ENCODE measurements at regions not wholly inside any gene's neighbourhood (a gene's known extent, or its start where the extent isn't known, plus 50 kb on each side); places are given as distances from the start of the nearest gene placed in this dataset.

- no peaks in the 10 kb centered on the region for H3K36me3 Mint-ChIP-seq (ENCODE audit: insufficient read depth)
- ATAC-seq (replicated peaks; ENCODE audit: extremely low read depth, poor library complexity, severe bottlenecking) (no peak), DNase-seq (ENCODE audit: low spot score in 2 of 2) (no peak)
- H3K9me3 Mint-ChIP-seq = peaks cover 4% of the 10 kb centered on the region
- H3K4me1 Mint-ChIP-seq = no peaks in the 10 kb centered on the region
- H3K27me3 Mint-ChIP-seq = peaks cover 16% of the 10 kb centered on the region
- H3K4me3 Mint-ChIP-seq = no peak overlapping the region
- no peak overlapping the region for H3K27ac Mint-ChIP-seq (ENCODE audit: low read depth)
These were observed 154.7 kb downstream of the ERMARD start for GRCh38 chr6:169906004-169906687.

- DNase-seq (ENCODE audit: low spot score in 2 of 2) (no peak), ATAC-seq (replicated peaks; ENCODE audit: extremely low read depth, poor library complexity, severe bottlenecking) (no peak)
- Mint-ChIP-seq H3K27me3 (peaks cover 16% of the 10 kb centered on the region), H3K4me3 (no peak overlapping the region), H3K4me1 (no peaks in the 10 kb centered on the region), H3K27ac (ENCODE audit: low read depth) (no peak overlapping the region), H3K36me3 (ENCODE audit: insufficient read depth) (no peaks in the 10 kb centered on the region), H3K9me3 (peaks cover 7% of the 10 kb centered on the region)
These were observed 153.8 kb downstream of the ERMARD start for GRCh38 chr6:169905041-169905807.

- ATAC-seq (replicated peaks; ENCODE audit: extremely low read depth, poor library complexity, severe bottlenecking) (no peak), DNase-seq (ENCODE audit: low spot score in 2 of 2) (no peak)
- Mint-ChIP-seq H3K36me3 (ENCODE audit: insufficient read depth) (no peaks in the 10 kb centered on the region), H3K4me1 (no peaks in the 10 kb centered on the region), H3K27ac (ENCODE audit: low read depth) (no peak overlapping the region), H3K27me3 (peaks cover 16% of the 10 kb centered on the region), H3K9me3 (peaks cover 11% of the 10 kb centered on the region), H3K4me3 (no peak overlapping the region)
These were observed 152.9 kb downstream of the ERMARD start for GRCh38 chr6:169904051-169904922.

GRCh38 chr6:169903122-169903521, 151.7 kb downstream of the ERMARD start:
- no peaks in the 10 kb centered on the region for H3K4me1 Mint-ChIP-seq
- no peak for ATAC-seq (replicated peaks; ENCODE audit: extremely low read depth, poor library complexity, severe bottlenecking)

GRCh38 chr6:169902604-169903003, 151.2 kb downstream of the ERMARD start:
- DNase-seq (ENCODE audit: low spot score in 2 of 2) = no peak
- ATAC-seq (replicated peaks; ENCODE audit: extremely low read depth, poor library complexity, severe bottlenecking) = no peak
- Mint-ChIP-seq H3K27ac (ENCODE audit: low read depth) (no peak overlapping the region), H3K27me3 (peaks cover 11% of the 10 kb centered on the region), H3K9me3 (peaks cover 11% of the 10 kb centered on the region), H3K4me1 (no peaks in the 10 kb centered on the region), H3K4me3 (no peak overlapping the region), H3K36me3 (ENCODE audit: insufficient read depth) (no peaks in the 10 kb centered on the region)

More at GRCh38 chr6:169903122-169903521, 151.7 kb downstream of the ERMARD start:
- no peak overlapping the region for H3K27ac Mint-ChIP-seq (ENCODE audit: low read depth)
- no peaks in the 10 kb centered on the region for H3K36me3 Mint-ChIP-seq (ENCODE audit: insufficient read depth)
- no peak overlapping the region for H3K4me3 Mint-ChIP-seq
- peaks cover 16% of the 10 kb centered on the region for H3K27me3 Mint-ChIP-seq
- no peak for DNase-seq (ENCODE audit: low spot score in 2 of 2)
- peaks cover 11% of the 10 kb centered on the region for H3K9me3 Mint-ChIP-seq

DNA sequence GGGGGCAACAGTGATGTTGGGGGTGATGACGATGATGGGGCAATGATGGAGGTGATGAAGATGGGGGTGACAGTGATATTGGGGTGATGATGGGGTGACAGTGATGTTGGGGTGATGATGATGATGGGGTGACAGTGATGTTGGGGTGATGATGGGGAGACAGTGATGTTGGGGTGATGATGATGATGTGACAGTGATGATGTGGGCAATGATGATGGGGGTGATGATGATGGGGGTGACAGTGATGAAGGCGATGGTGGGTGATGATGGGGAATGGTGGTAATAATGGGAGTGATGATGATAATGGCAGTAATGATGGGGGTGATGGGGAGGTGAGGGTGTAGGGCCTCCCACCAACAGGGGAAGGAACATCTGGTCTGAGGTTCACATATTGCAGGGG, 150.6 kb downstream of the ERMARD start:
- no peak overlapping the region for H3K27ac Mint-ChIP-seq (ENCODE audit: low read depth)

GRCh38 chr6:169899481-169900145, 148.2 kb downstream of the ERMARD start:
- ATAC-seq (replicated peaks; ENCODE audit: extremely low read depth, poor library complexity, severe bottlenecking) (no peak), DNase-seq (ENCODE audit: low spot score in 2 of 2) (no peak)
- Mint-ChIP-seq H3K9me3 (peaks cover 11% of the 10 kb centered on the region), H3K4me3 (no peak overlapping the region), H3K27me3 (no peaks in the 10 kb centered on the region), H3K27ac (ENCODE audit: low read depth) (no peak overlapping the region), H3K36me3 (ENCODE audit: insufficient read depth) (no peaks in the 10 kb centered on the region), H3K4me1 (no peaks in the 10 kb centered on the region)

More for the DNA sequence above, 150.6 kb downstream of the ERMARD start:
- Mint-ChIP-seq H3K27me3 (peaks cover 7% of the 10 kb centered on the region), H3K9me3 (peaks cover 11% of the 10 kb centered on the region), H3K4me3 (no peak overlapping the region), H3K36me3 (ENCODE audit: insufficient read depth) (no peaks in the 10 kb centered on the region), H3K4me1 (no peaks in the 10 kb centered on the region)
- DNase-seq (ENCODE audit: low spot score in 2 of 2) (no peak), ATAC-seq (replicated peaks; ENCODE audit: extremely low read depth, poor library complexity, severe bottlenecking) (no peak)

DNA sequence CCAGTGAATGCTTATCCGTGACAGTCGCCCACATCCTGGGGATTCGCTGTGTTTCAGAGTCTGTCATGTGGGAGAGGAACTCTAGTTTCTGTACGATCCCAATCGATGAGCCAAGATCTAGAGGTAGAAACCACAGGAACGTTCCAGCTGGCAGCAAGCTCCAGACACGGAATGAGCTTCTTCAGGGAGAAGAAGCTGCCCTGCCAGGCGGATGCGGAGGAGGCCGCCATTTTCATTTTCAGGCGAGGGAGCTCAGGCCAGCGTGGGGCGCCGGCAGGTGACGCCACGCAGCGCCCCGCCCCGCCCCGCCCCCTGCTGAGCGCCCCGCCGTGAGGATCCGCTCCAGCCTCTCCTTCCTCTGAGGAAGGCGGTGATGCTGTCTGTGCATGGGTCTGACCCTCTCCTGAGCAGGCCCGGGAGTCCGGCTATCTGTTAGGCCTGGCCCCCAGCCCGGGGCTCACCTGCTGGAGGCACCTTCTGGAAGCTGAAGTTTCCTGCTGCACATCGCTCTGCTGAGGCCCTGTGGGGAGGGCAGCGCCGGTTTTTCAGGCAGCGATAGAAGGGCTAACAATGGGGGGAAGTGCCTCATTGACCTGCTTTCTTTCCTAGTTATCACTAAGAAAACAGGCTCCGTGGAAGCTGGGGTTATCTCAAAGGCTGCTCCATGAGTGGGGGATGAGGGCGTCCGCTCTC, 147.5 kb downstream of the ERMARD start:
- no peak for DNase-seq (ENCODE audit: low spot score in 2 of 2)
- H3K36me3 Mint-ChIP-seq (ENCODE audit: insufficient read depth) = no peaks in the 10 kb centered on the region
- H3K27ac Mint-ChIP-seq (ENCODE audit: low read depth) = no peak overlapping the region

DNA sequence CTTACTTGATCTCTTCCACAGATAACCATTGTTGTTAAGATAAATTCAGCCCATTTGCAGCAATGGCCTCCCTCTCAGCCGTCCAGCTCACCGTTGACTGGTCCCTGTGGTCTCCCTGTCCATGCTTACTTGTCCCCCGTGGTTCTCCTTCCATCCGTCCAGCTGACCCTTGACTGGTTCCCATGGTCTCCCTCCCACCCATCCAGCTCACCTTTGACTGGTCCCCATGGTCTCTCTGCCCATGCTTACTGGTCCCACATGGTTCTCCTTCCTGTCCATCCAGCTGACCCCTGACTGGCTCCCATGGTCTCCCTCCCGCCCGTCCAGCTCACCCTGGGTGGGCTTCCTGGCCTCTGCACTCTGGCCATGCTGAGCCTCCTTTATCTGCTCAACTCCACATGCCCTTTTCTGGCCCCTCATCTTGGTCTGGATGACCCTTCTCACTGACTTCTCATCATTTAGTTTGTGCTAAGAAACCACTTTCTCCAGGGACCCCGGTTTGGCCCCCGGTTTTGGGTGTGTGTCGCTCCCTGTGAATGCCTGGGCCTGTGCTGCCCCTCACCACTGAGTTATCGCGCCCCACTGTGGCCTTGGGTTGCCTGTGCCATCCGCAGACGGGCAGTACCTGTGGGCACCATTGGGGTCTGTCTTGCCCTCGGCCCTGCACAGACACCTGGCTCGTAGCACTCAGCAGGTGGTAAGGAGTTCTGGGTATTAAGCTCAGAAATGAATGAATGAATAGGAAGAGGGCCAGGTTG, 146.4 kb downstream of the ERMARD start:
- no peak overlapping the region for H3K4me3 Mint-ChIP-seq
- no peaks in the 10 kb centered on the region for H3K36me3 Mint-ChIP-seq (ENCODE audit: insufficient read depth)
- ATAC-seq (replicated peaks; ENCODE audit: extremely low read depth, poor library complexity, severe bottlenecking) = no peak
- no peaks in the 10 kb centered on the region for H3K27me3 Mint-ChIP-seq
- no peak overlapping the region for H3K27ac Mint-ChIP-seq (ENCODE audit: low read depth)
- DNase-seq (ENCODE audit: low spot score in 2 of 2) = no peak
- peaks cover 11% of the 10 kb centered on the region for H3K9me3 Mint-ChIP-seq
- no peaks in the 10 kb centered on the region for H3K4me1 Mint-ChIP-seq

More for the DNA sequence above, 147.5 kb downstream of the ERMARD start:
- H3K4me3 Mint-ChIP-seq = no peak overlapping the region
- peaks cover 11% of the 10 kb centered on the region for H3K9me3 Mint-ChIP-seq
- no peaks in the 10 kb centered on the region for H3K27me3 Mint-ChIP-seq
- ATAC-seq (replicated peaks; ENCODE audit: extremely low read depth, poor library complexity, severe bottlenecking) = no peak
- H3K4me1 Mint-ChIP-seq = no peaks in the 10 kb centered on the region

DNA sequence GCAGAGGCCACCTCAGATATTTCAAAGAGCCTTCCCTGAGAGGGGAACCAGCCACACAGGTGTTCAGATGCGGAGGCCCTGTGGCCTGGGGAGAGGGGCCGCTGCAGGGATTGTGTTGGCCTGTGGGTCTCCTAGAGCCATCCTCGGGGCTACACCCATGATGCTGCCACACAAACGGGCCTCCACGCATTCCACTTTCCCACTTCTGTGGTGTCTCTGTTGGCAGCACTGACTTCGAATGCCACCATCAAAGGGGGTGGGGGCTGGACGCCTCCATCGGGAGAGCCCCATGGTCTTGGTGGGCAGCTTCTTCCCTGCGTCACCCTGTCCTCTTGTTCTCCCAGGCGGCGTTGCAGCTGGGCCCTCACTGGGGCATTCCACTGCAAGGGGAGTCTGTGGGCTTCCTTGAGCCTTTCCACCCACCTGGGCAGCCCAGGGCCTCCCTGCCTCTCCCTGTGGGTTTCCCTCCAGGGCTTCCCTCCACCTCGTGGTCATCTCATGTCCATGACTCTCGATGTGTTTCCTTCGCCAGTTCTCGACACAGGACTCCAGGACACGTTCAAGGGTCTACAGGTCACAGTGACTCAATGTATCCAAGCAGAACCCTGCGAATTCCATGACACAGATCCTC, 145.5 kb downstream of the ERMARD start:
- Mint-ChIP-seq H3K27ac (ENCODE audit: low read depth) (no peak overlapping the region), H3K4me3 (no peak overlapping the region), H3K4me1 (no peaks in the 10 kb centered on the region), H3K36me3 (ENCODE audit: insufficient read depth) (no peaks in the 10 kb centered on the region), H3K9me3 (peaks cover 11% of the 10 kb centered on the region), H3K27me3 (no peaks in the 10 kb centered on the region)
- ATAC-seq (replicated peaks; ENCODE audit: extremely low read depth, poor library complexity, severe bottlenecking) (no peak), DNase-seq (ENCODE audit: low spot score in 2 of 2) (no peak)
